GM13976 (cell line): ENCODE measurements at regions not wholly inside any gene's neighbourhood (a gene's known extent, or its start where the extent isn't known, plus 50 kb on each side); places are given as distances from the start of the nearest gene placed in this dataset.

ENCODE experiments used
- DNase-seq: peaks from one replicate; pipeline ENCODE4 v3.0.0; 2012; ENCODE audit warnings: low spot score
- CTCF ChIP-seq: IDR thresholded peaks from 2 replicates; pipeline ENCODE4 v1.5.1; 2012; ENCODE audit warnings: borderline replicate concordance, mild to moderate bottlenecking; ENCODE audit not compliant: insufficient read depth; ENCODE audit errors: extremely low read depth, missing control alignments, control extremely low read depth
- in situ Hi-C: fragments of 300-500 bp; cut with MboI; formaldehyde crosslinking; loops from one replicate; pipeline ENCODE4 v1.12.0; 2022; ENCODE audit warnings: low sequenced_read_pairs, mixed read lengths, inconsistent platforms; ENCODE audit not compliant: unreplicated experiment

- in situ Hi-C loops: no loop called here
- no peak for TF ChIP-seq CTCF
Measured at GRCh38 chr3:193987186-193987585, 148.8 kb upstream of the HES1 start.

GRCh38 chr3:193989186-193989585 lies 146.8 kb upstream of the HES1 start:
- no peak for TF ChIP-seq CTCF
- in situ Hi-C loops: no loop called here
- no peak for DNase-seq

More at GRCh38 chr3:193987186-193987585, 148.8 kb upstream of the HES1 start:
- no peak for DNase-seq

- DNase-seq: no peak
- TF ChIP-seq CTCF: no peak
- in situ Hi-C loops: no loop called here
Measured at GRCh38 chr3:193991666-193992424, 144.1 kb upstream of the HES1 start.

GRCh38 chr3:193992425-193993037 lies 143.4 kb upstream of the HES1 start:
- in situ Hi-C loops: no loop called here
- DNase-seq: no peak
- TF ChIP-seq CTCF: no peak

GRCh38 chr3:193996221-193996620 lies 139.7 kb upstream of the HES1 start:
- no peak for TF ChIP-seq CTCF
- in situ Hi-C loops: no loop called here
- no peak for DNase-seq

- no peak for TF ChIP-seq CTCF
- no peak for DNase-seq
- in situ Hi-C loops: no loop called here
Measured at GRCh38 chr3:193996641-193997089, 139.3 kb upstream of the HES1 start.
